Panc1 (cell line): ENCODE measurements at regions not wholly inside any gene's neighbourhood (a gene's known extent, or its start where the extent isn't known, plus 50 kb on each side); places are given as distances from the start of the nearest gene placed in this dataset.

Experiments
- ATAC-seq: fragments of 200-7000 bp; cut with Tn5 transposase; 2 replicates; pipeline ENCODE4 v1.9.1; 2020; ENCODE audit warnings: mild to moderate bottlenecking, moderate library complexity
- BruUV-seq: library from RNA; stranded (reverse); fragments of 400-500 nt; replicated peaks from 2 replicates; lab custom pipeline; 2021; lab: Mats Ljungman, UMichigan
- CTCF ChIA-PET: fragments of 300-600 bp; sonication (Branson Sonifier 250); formaldehyde crosslinking; loops from one replicate; lab custom pipeline; 2022; ENCODE audit warnings: antibody characterized with exemption; lab: Charles Lee
- POLR2A ChIA-PET: fragments of 300-600 bp; sonication (Branson Sonifier 250); formaldehyde crosslinking; loops from one replicate; lab custom pipeline; 2022; ENCODE audit warnings: antibody characterized with exemption; lab: Charles Lee
- DNase-seq: peaks from one replicate; pipeline ENCODE4 v3.0.0-alpha.2; 2010; ENCODE audit warnings: low read depth, low spot score
- H3K27ac ChIP-seq: 2 replicates; pipeline ENCODE4 v1.5.1; 2011; ENCODE audit warnings: mild to moderate bottlenecking, low read length, inconsistent platforms
- H3K27me3 ChIP-seq: fragments of 200-500 bp; sonication (Bioruptor generic); 2 replicates; pipeline ENCODE4 v1.6.0; 2014; ENCODE audit warnings: low read length, inconsistent platforms; ENCODE audit not compliant: control insufficient read depth, insufficient read depth
- H3K36me3 ChIP-seq: fragments of 200-500 bp; sonication (Bioruptor generic); 2 replicates; pipeline ENCODE4 v1.5.1; 2014; ENCODE audit warnings: inconsistent platforms, mild to moderate bottlenecking, low read length, moderate library complexity; ENCODE audit not compliant: control insufficient read depth, insufficient read depth
- H3K4me1 ChIP-seq: 2 replicates; pipeline ENCODE4 v1.5.1; 2011; ENCODE audit warnings: inconsistent platforms, mild to moderate bottlenecking, low read length, moderate library complexity; ENCODE audit not compliant: control insufficient read depth, insufficient read depth
- H3K4me3 ChIP-seq, 2 experiments: 2 replicates each; pipeline ENCODE4 v1.5.1; 2011 to 2012; ENCODE audit warnings: low read depth in 2 of 2, low read length in 2 of 2, mild to moderate bottlenecking in 2 of 2, inconsistent platforms in 1 of 2, moderate library complexity in 1 of 2
- H3K9me3 ChIP-seq: fragments of 200-500 bp; sonication (Bioruptor generic); 2 replicates; pipeline ENCODE4 v1.5.1; 2014; ENCODE audit warnings: low read depth, mild to moderate bottlenecking, inconsistent platforms, low read length, moderate library complexity; ENCODE audit not compliant: control insufficient read depth, insufficient read depth
- CTCF ChIP-seq: fragments of 450-650 bp; IDR thresholded peaks from 2 replicates; pipeline ENCODE4 v1.5.1; 2017; ENCODE audit warnings: mild to moderate bottlenecking
- POLR2AphosphoS5 ChIP-seq: IDR thresholded peaks from 2 replicates; pipeline ENCODE4 v1.6.1; 2012; ENCODE audit warnings: mild to moderate bottlenecking, low read depth, low read length, moderate library complexity
- REST ChIP-seq, 2 experiments: IDR thresholded peaks; 2 replicates each; pipeline ENCODE4 v1.6.1; 2011 to 2012; ENCODE audit warnings: low read depth in 2 of 2, control low read depth in 1 of 2, low read length in 1 of 2, mild to moderate bottlenecking in 1 of 2, moderate library complexity in 1 of 2; ENCODE audit not compliant: insufficient read depth in 1 of 2
- SIN3A ChIP-seq: IDR thresholded peaks from 2 replicates; pipeline ENCODE4 v1.6.1; 2012; ENCODE audit warnings: low read depth, mild to moderate bottlenecking, low read length, moderate library complexity, borderline replicate concordance; ENCODE audit not compliant: insufficient read depth
- TCF7L2 ChIP-seq: IDR thresholded peaks from 2 replicates; pipeline ENCODE4 v1.6.1; 2011; ENCODE audit warnings: mild to moderate bottlenecking, low read depth, low read length, inconsistent platforms
- in situ Hi-C: cut with HindIII; loops from 2 replicates; pipeline ENCODE4 v1.10.0; 2016; ENCODE audit warnings: low sequenced_read_pairs, low pct_unique_long_range_greater_than_20kb
- intact Hi-C: fragments of 100-400 bp; cut with micrococcal nuclease; formaldehyde crosslinking; loops from one replicate; pipeline ENCODE4 v1.10.0; 2022; ENCODE audit not compliant: unreplicated experiment

GRCh38 chr9:19995619-19996018 lies 206.8 kb upstream of the SLC24A2 start:
- in situ Hi-C loops: no loop called here
- intact Hi-C loops: no loop called here
- ChIA-PET CTCF (no interaction called here), POLR2A (no interaction called here)
- no peak for ATAC-seq
- Histone ChIP-seq H3K27ac (no peak overlapping the region), H3K27me3 (no peaks in the 10 kb centered on the region), H3K4me3 (no peak overlapping the region), H3K4me1 (no peaks in the 10 kb centered on the region), H3K9me3 (no peaks in the 10 kb centered on the region), H3K36me3 (no peaks in the 10 kb centered on the region)
- TF ChIP-seq TCF7L2: no peak
- TF ChIP-seq REST (IDR thresholded peaks at IDR 0.05; ENCODE audit: insufficient read depth in 1 of 2, low read depth in 2 of 2, low read length in 1 of 2): no peak
- TF ChIP-seq SIN3A: no peak
- no peak for TF ChIP-seq CTCF
- TF ChIP-seq POLR2AphosphoS5: no peak
- DNase-seq: no peak
- no TSS peak for BruUV-seq

- DNase-seq (no peak), ATAC-seq (no peak)
- in situ Hi-C loops (no loop called here), intact Hi-C loops (no loop called here)
- no peaks in the 10 kb centered on the region for H3K36me3 ChIP-seq
- ChIA-PET CTCF (no interaction called here), POLR2A (no interaction called here)
- H3K27me3 ChIP-seq: no peaks in the 10 kb centered on the region
- TF ChIP-seq SIN3A (no peak), REST (IDR thresholded peaks at IDR 0.05; ENCODE audit: insufficient read depth in 1 of 2, low read depth in 2 of 2, low read length in 1 of 2) (no peak), POLR2AphosphoS5 (no peak), CTCF (no peak), TCF7L2 (no peak)
- no peaks in the 10 kb centered on the region for H3K9me3 ChIP-seq
- no TSS peak for BruUV-seq
- no peak overlapping the region for H3K4me3 ChIP-seq
- no peak overlapping the region for H3K27ac ChIP-seq
- H3K4me1 ChIP-seq: no peaks in the 10 kb centered on the region
Observed at GRCh38 chr9:19994296-19994695, 205.5 kb upstream of the SLC24A2 start.
